ENCODE measurements at regions not wholly inside any gene's neighbourhood (a gene's known extent, or its start where the extent isn't known, plus 50 kb on each side); places are given as distances from the start of the nearest gene placed in this dataset.
"Not testable (repeated sequence)": the region's sequence is repeated elsewhere in the genome, so short reads cannot be mapped to it uniquely, and the experiment has no call there.

DNA sequence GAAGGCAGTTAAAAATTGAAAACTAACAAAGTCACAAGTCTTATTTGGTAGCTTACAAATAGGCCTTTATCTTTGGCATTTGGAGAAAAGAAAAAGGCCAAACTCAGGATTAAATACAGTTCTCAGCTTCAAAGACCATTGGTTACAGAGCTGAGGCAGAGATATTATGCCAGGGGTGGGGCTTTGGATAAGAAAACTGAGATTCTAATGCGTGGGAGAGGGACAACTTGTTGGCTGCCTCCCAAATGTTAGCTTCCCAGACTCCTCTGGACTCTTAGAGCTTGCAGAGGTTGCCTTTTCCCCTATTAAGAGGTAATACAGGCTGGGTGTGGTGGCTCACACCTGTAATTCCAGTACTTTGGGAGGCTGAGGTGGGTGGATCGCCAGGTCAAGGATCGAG is 231.8 kb downstream of the SQOR start:
- ATAC-seq (no peak), DNase-seq (ENCODE audit: low spot score) (no peak)
- Mint-ChIP-seq H3K9me3 (peaks cover 3% of the 10 kb centered on the region), H3K4me1 (ENCODE audit: low read depth in 2 of 2) (no peaks in the 10 kb centered on the region), H3K27ac (no peak overlapping the region), H3K27me3 (no peaks in the 10 kb centered on the region), H3K36me3 (no peaks in the 10 kb centered on the region), H3K4me3 (no peak overlapping the region)

DNA sequence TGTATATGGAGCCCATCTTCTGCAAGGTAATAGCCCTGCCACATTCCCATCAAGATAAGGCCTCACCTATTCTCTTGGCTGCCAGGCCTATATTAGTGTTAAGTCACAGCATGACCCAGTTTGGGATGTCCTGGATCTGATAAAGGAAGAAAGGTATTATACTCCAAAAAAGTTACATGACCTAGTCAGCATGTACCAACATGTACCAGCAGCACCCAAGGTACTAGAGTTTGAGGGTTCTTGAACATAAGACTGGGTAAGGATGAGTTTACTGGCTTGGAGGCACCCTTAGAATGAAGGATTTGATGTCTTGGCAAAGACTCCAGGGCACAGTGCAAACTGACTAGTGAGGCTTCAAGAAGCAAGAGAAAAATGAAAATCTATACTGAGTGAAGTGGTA is 232.5 kb downstream of the SQOR start:
- Mint-ChIP-seq H3K27me3 (no peaks in the 10 kb centered on the region), H3K27ac (no peak overlapping the region), H3K4me1 (ENCODE audit: low read depth in 2 of 2) (no peaks in the 10 kb centered on the region), H3K4me3 (no peak overlapping the region), H3K9me3 (peaks cover 3% of the 10 kb centered on the region), H3K36me3 (no peaks in the 10 kb centered on the region)
- no peak for DNase-seq (ENCODE audit: low spot score)
- no peak for ATAC-seq

DNA sequence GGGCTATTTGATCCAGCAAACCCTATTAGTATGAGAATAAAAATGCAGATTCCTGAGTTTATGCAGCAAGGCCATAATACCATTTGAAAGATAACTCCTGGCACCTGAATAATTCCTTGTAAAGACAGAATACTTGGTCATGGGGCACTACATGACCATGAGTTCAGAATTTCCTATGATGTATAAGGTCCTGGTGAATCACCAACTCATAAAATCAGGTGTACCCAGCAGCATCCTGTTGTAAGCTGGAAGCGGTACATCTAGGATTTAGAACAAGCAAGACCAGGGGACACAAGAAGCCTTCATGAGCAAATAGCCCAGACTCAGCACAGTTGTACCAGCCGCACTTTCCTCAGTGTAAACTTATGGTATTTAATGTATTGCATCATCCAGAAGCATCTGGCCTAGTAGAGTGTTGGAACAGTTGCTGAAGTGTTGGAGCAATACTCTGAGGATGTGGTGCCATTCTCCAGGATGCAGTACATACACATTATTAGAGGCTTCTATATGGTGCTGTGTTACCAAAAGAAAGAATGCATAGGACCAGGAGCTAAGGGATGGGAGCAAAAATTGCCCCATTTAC is 233.4 kb downstream of the SQOR start:
- H3K36me3 Mint-ChIP-seq: no peaks in the 10 kb centered on the region
- no peak overlapping the region for H3K4me3 Mint-ChIP-seq
- H3K27ac Mint-ChIP-seq: no peak overlapping the region
- no peaks in the 10 kb centered on the region for H3K27me3 Mint-ChIP-seq
- ATAC-seq: no peak
- no peak for DNase-seq (ENCODE audit: low spot score)
- H3K4me1 Mint-ChIP-seq (ENCODE audit: low read depth in 2 of 2): no peaks in the 10 kb centered on the region
- H3K9me3 Mint-ChIP-seq: peaks cover 6% of the 10 kb centered on the region

DNA sequence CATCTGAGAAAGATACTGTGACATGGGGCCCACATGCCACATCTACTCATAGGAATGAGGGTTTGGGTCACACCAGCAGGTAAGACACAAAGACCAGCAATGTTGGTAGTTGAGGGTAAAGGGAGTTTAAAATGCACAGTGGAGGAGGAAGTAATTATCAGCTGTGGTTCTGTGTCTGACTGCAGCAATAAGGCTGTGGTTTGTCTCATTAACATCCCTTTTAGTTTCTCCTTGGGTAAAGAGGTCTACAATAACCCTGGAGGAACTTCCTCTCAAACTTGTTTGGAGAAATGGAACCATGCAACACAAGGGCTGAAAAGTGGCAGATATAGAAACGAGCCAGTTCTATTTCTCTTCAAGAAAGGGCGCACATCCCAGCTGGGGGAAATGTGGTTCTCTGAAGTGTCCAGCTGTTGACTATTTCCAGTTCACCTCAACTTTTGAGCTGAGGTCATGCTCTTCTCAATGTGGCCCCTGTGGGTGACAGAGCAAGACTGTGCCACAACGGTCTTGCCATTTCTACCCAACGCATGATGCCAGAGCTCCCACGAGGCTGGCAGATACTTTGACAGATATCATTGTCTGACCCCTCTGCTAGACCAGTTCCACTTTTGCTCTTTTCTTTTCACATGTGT is 234.3 kb downstream of the SQOR start:
- Mint-ChIP-seq H3K36me3 (no peaks in the 10 kb centered on the region), H3K27me3 (no peaks in the 10 kb centered on the region), H3K4me1 (ENCODE audit: low read depth in 2 of 2) (no peaks in the 10 kb centered on the region), H3K9me3 (peaks cover 8% of the 10 kb centered on the region), H3K27ac (no peak overlapping the region), H3K4me3 (no peak overlapping the region)
- no peak for ATAC-seq
- DNase-seq (ENCODE audit: low spot score): no peak

DNA sequence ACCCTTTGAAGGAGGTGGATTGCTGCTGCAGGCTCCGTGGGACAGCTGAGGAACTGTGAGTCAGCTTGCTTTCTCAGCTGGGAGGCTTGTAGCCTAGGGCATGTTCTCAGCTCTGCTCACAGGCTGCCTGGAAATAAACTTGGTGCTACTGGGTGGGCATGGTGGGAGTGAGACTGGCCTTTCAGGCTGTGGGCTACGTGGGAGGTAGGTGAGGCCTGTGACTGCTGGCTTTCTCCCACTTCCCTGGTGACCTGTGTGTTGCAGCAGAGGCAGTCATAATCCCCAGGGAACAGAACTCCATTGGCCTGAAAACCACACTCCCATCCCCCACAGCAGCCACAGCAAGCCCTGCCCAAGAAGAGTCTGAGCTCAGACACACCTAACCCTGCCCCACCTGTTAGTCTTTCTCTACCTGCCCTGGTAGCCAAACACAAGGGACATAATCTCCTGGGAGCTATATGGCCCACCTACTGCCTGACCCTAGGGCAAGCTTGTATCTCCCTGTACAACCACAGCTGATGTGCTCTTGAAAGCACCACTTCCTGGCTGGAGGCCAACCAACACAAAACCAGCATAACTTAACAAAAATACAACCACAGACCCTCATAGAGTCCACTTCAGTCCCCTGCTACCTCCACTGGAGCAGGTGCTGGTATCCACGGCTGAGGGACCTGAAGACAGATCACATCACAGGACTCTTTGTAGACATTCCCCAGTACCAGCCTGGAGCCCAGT is 236.5 kb downstream of the SQOR start:
- H3K4me3 Mint-ChIP-seq: no peak overlapping the region
- H3K4me1 Mint-ChIP-seq (ENCODE audit: low read depth in 2 of 2): no peaks in the 10 kb centered on the region
- DNase-seq (ENCODE audit: low spot score) (no peak), ATAC-seq (no peak)
- no peaks in the 10 kb centered on the region for H3K36me3 Mint-ChIP-seq
- H3K27ac Mint-ChIP-seq: no peak overlapping the region
- peaks cover 0 to 5% of the 10 kb centered on the region in 2 donors for H3K27me3 Mint-ChIP-seq
- peaks cover 12% of the 10 kb centered on the region for H3K9me3 Mint-ChIP-seq

- no peaks in the 10 kb centered on the region for H3K4me1 Mint-ChIP-seq (ENCODE audit: low read depth in 2 of 2)
- H3K36me3 Mint-ChIP-seq: no peaks in the 10 kb centered on the region
- peaks cover 12% of the 10 kb centered on the region for H3K9me3 Mint-ChIP-seq
- no peak overlapping the region for H3K27ac Mint-ChIP-seq
- ATAC-seq (no peak), DNase-seq (ENCODE audit: low spot score) (no peak)
- no peak overlapping the region for H3K4me3 Mint-ChIP-seq
- H3K27me3 Mint-ChIP-seq: peaks cover 0 to 11% of the 10 kb centered on the region in 2 donors
Observed at GRCh38 chr15:45873781-45874180, 239.0 kb downstream of the SQOR start.

DNA sequence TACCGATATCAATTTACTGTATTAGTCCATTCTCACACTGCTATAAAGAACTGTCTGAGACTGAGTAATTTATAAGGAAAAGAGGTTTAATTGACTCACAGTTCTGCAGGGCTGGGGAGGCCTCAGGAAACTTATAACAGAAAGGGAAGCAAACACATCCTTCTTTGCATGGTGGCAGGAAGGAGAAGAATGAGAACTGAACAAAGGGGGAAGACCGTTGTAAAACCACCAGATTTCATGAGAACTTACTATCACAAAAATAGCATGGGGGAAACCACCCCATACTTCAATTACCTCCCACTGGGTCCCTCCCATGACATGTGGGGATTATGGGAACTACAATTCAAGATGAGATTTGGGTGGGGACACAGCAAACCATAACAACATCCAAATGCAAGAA is 239.7 kb downstream of the SQOR start:
- peaks cover 12% of the 10 kb centered on the region for H3K9me3 Mint-ChIP-seq
- DNase-seq (ENCODE audit: low spot score); H3K27ac Mint-ChIP-seq; H3K4me3 Mint-ChIP-seq; H3K4me1 Mint-ChIP-seq (ENCODE audit: low read depth in 2 of 2); H3K36me3 Mint-ChIP-seq; ATAC-seq: not testable (repeated sequence)
- H3K27me3 Mint-ChIP-seq: peaks cover 0 to 11% of the 10 kb centered on the region in 2 donors

DNA sequence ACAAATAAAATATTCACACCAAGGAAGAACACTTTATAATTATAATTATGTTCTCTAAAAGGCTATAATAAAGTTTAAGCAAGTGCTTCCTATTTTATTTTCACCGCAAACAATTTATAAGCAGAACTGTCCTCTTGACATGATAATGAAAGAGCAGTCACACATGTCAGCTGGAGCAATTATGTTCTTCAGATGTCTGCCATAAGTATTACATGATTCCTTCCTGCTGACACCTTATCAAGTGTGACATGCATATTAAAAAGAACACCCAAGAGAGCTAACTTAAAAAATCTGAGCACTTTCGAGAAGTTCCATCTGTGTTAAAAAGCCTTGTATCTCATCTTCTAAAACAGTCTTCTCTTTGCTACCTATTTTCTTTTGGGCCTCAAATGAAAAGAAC is 249.5 kb downstream of the SQOR start:
- Mint-ChIP-seq H3K36me3 (no peaks in the 10 kb centered on the region), H3K27me3 (no peaks in the 10 kb centered on the region), H3K4me3 (no peak overlapping the region), H3K27ac (no peak overlapping the region), H3K4me1 (ENCODE audit: low read depth in 2 of 2) (no peaks in the 10 kb centered on the region), H3K9me3 (peaks cover 7% of the 10 kb centered on the region)
- no peak for DNase-seq (ENCODE audit: low spot score)
- ATAC-seq: no peak

- DNase-seq (ENCODE audit: low spot score) (no peak), ATAC-seq (no peak)
- Mint-ChIP-seq H3K36me3 (no peaks in the 10 kb centered on the region), H3K27ac (no peak overlapping the region), H3K4me1 (ENCODE audit: low read depth in 2 of 2) (no peaks in the 10 kb centered on the region), H3K9me3 (peaks cover 7% of the 10 kb centered on the region), H3K27me3 (no peaks in the 10 kb centered on the region), H3K4me3 (no peak overlapping the region)
Observed at GRCh38 chr15:45884755-45885445, 250.1 kb downstream of the SQOR start.

DNA sequence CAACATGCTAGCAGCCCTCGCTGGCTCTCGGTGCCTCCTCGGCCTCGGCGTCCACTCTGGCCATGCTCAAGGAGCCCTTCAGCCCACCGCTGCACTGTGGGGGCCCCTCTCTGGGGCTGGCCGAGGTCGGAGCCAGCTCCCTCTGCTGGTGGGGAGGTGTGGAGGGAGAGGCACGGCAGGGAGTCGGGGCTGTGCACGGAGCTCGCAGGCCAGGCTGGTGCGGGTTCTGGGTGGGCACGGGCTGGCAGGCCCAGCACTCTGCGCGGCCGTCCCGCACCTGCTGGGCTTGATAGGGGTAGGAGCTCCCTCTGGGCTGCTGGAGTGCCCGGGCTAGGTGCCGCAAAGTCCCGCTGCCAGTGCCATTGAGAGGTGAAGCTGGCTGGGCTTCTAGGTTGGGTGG is 251.0 kb downstream of the SQOR start:
- Mint-ChIP-seq H3K4me3 (no peak overlapping the region), H3K27me3 (no peaks in the 10 kb centered on the region), H3K9me3 (peaks cover 7% of the 10 kb centered on the region), H3K27ac (no peak overlapping the region), H3K36me3 (no peaks in the 10 kb centered on the region), H3K4me1 (ENCODE audit: low read depth in 2 of 2) (no peaks in the 10 kb centered on the region)
- ATAC-seq: no peak
- no peak for DNase-seq (ENCODE audit: low spot score)

- H3K9me3 Mint-ChIP-seq: peaks cover 7% of the 10 kb centered on the region
- no peaks in the 10 kb centered on the region for H3K4me1 Mint-ChIP-seq (ENCODE audit: low read depth in 2 of 2)
- H3K36me3 Mint-ChIP-seq: no peaks in the 10 kb centered on the region
- ATAC-seq: no peak
- no peak overlapping the region for H3K27ac Mint-ChIP-seq
- DNase-seq (ENCODE audit: low spot score): no peak
- no peak overlapping the region for H3K4me3 Mint-ChIP-seq
- peaks cover 0 to 3% of the 10 kb centered on the region in 2 donors for H3K27me3 Mint-ChIP-seq
Observed at GRCh38 chr15:45891766-45892165, 256.9 kb downstream of the SQOR start.

DNA sequence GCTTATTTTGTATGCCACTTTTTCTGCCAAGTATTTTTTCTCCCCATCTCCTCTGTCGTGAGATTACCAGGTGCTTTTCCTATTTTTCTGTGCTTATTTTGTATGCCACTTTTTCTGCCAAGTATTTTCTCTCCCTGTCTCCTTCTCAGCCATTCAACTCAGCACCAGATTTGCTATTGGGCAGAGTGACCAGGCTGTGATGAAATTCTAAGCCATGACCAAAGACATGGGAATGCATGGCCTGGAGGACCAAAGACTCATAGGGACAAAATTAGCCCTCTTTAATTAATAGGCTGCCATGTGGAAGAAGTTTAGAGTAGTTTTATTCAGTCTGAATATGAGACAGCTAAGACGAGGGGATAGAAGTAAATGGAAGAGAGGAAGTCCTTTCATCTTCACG is 257.4 kb downstream of the SQOR start:
- no peaks in the 10 kb centered on the region for H3K36me3 Mint-ChIP-seq
- ATAC-seq (no peak), DNase-seq (ENCODE audit: low spot score) (no peak)
- peaks cover 3% of the 10 kb centered on the region for H3K9me3 Mint-ChIP-seq
- H3K27me3 Mint-ChIP-seq: peaks cover 0 to 3% of the 10 kb centered on the region in 2 donors
- H3K4me3 Mint-ChIP-seq: no peak overlapping the region
- no peaks in the 10 kb centered on the region for H3K4me1 Mint-ChIP-seq (ENCODE audit: low read depth in 2 of 2)
- no peak overlapping the region for H3K27ac Mint-ChIP-seq

DNA sequence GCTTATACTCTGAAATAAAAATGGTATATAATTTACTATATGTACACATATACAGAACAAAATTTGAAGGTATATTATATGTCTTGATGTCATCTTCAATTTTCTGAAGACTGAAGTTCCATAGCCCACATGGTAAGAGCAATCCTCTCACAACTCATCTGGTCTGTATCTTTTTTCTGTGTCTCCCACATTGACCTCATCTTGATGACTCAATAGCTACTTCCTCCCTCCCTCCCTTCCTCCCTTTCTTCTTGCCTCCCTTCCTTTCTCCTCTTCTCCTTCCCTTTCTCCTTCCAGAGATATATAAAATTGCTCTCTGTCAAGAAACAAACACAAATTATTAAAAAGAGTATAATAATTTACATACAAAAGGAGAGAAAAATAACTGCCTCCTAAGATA is 268.5 kb downstream of the SQOR start:
- Mint-ChIP-seq H3K4me1 (ENCODE audit: low read depth in 2 of 2) (no peaks in the 10 kb centered on the region), H3K27me3 (peaks cover 0 to 8% of the 10 kb centered on the region in 2 donors), H3K4me3 (no peak overlapping the region), H3K36me3 (no peaks in the 10 kb centered on the region), H3K27ac (no peak overlapping the region), H3K9me3 (peaks cover 6% of the 10 kb centered on the region)
- DNase-seq (ENCODE audit: low spot score) (no peak), ATAC-seq (no peak)

DNA sequence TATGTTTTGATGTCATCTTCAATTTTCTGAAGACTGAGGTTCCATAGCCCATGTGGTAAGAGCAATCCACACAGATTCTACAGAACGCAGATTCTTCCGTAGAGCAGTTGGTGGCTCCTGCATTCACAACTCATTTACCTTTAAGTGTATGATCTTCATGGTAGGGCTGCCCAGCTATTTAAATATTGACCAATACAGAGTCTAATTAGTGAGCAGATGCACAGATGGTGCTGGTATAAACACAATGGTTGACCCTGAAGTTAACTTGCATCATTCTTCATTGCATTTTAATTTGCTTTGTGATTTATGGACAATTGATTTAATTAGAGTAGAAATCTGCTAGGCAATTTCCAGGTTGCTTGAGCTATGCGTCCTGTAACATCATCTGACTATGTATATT is 269.2 kb downstream of the SQOR start:
- ATAC-seq (no peak), DNase-seq (ENCODE audit: low spot score) (no peak)
- no peak overlapping the region for H3K4me3 Mint-ChIP-seq
- H3K36me3 Mint-ChIP-seq: no peaks in the 10 kb centered on the region
- no peak overlapping the region for H3K27ac Mint-ChIP-seq
- peaks cover 0 to 8% of the 10 kb centered on the region in 2 donors for H3K27me3 Mint-ChIP-seq
- H3K9me3 Mint-ChIP-seq: peaks cover 8% of the 10 kb centered on the region
- no peaks in the 10 kb centered on the region for H3K4me1 Mint-ChIP-seq (ENCODE audit: low read depth in 2 of 2)
